Right kidney (tissue), 1 donor: ENCODE measurements at regions not wholly inside any gene's neighbourhood (a gene's known extent, or its start where the extent isn't known, plus 50 kb on each side); places are given as distances from the start of the nearest gene placed in this dataset.

Experiments
- DNase-seq: peaks from one replicate; pipeline ENCODE4 v3.0.0-alpha.2; 2016

GRCh38 chr6:167567142-167568033 lies 242.5 kb downstream of the TTLL2 start:
- no peak for DNase-seq

GRCh38 chr6:167568407-167569024 lies 243.6 kb downstream of the TTLL2 start:
- DNase-seq = no peak

- DNase-seq = no peak
Observed at GRCh38 chr6:167569041-167569805, 244.3 kb downstream of the TTLL2 start.

- DNase-seq = no peak
Observed at GRCh38 chr6:167569879-167570278, 245.0 kb downstream of the TTLL2 start.

GRCh38 chr6:167570460-167571400 lies 245.8 kb downstream of the TTLL2 start:
- no peak for DNase-seq

- no peak for DNase-seq
Observed at GRCh38 chr6:167571550-167571949, 246.7 kb downstream of the TTLL2 start.

GRCh38 chr6:167572106-167572505 lies 247.2 kb downstream of the TTLL2 start:
- no peak for DNase-seq

GRCh38 chr6:167572841-167573271 lies 248.0 kb downstream of the TTLL2 start:
- no peak for DNase-seq

GRCh38 chr6:167573461-167574215 lies 248.8 kb downstream of the TTLL2 start:
- no peak for DNase-seq

- peak; percentile 66 for DNase-seq
Observed at GRCh38 chr6:167574431-167575151, 249.7 kb downstream of the TTLL2 start.

- DNase-seq = no peak
Observed at GRCh38 chr6:167575158-167575696, 250.3 kb downstream of the TTLL2 start.

GRCh38 chr6:167576050-167576741 lies 250.5 kb upstream of the AFDN start:
- DNase-seq = no peak

- DNase-seq = no peak
Observed at GRCh38 chr6:167576828-167577503, 249.7 kb upstream of the AFDN start.

- DNase-seq = no peak
Observed at GRCh38 chr6:167577891-167578361, 248.8 kb upstream of the AFDN start.

- DNase-seq = no peak
Observed at GRCh38 chr6:167578371-167578901, 248.3 kb upstream of the AFDN start.

GRCh38 chr6:167579806-167580618 lies 246.7 kb upstream of the AFDN start:
- no peak for DNase-seq

- DNase-seq = no peak
Observed at GRCh38 chr6:167580619-167580911, 246.1 kb upstream of the AFDN start.

GRCh38 chr6:167581637-167582036 lies 245.1 kb upstream of the AFDN start:
- DNase-seq = no peak
